Erythroblast (primary cell): ENCODE measurements at regions not wholly inside any gene's neighbourhood (a gene's known extent, or its start where the extent isn't known, plus 50 kb on each side); places are given as distances from the start of the nearest gene placed in this dataset.
"Not testable (repeated sequence)": the region's sequence is repeated elsewhere in the genome, so short reads cannot be mapped to it uniquely, and the experiment has no call there.

Experiments used
- DNase-seq, 2 experiments: peaks; one replicate each; lab custom pipeline; 2025; lab: John Stamatoyannopoulos, UW
- GATA1 ChIP-seq: IDR thresholded peaks from 2 replicates; pipeline ENCODE4 v1.6.1; 2011; ENCODE audit warnings: low read depth, mild to moderate bottlenecking, control low read depth, low read length, moderate library complexity
- POLR2A ChIP-seq: IDR thresholded peaks from 2 replicates; pipeline ENCODE4 v1.6.1; 2011; ENCODE audit warnings: mild to moderate bottlenecking, low read length

- DNase-seq, result peak in 1 of 2 experiments; percentile 6
- TF ChIP-seq GATA1, result no peak
These were observed 115.9 kb upstream of the IVNS1ABP start for GRCh38 chr1:185432948-185433347.

- TF ChIP-seq POLR2A (no peak), GATA1 (no peak)
- no peak for DNase-seq
These were observed 114.6 kb upstream of the IVNS1ABP start for GRCh38 chr1:185431612-185432011.

GRCh38 chr1:185429668-185430067 lies 112.6 kb upstream of the IVNS1ABP start:
- DNase-seq, result not testable (repeated sequence)

GRCh38 chr1:185427776-185428175 lies 110.7 kb upstream of the IVNS1ABP start:
- no peak for DNase-seq
- TF ChIP-seq POLR2A (no peak), GATA1 (no peak)

- no peak for DNase-seq
- no peak for TF ChIP-seq POLR2A
- TF ChIP-seq GATA1, result no peak
These were observed 110.2 kb upstream of the IVNS1ABP start for GRCh38 chr1:185427264-185427663.

- DNase-seq, result no peak
- TF ChIP-seq POLR2A (no peak), GATA1 (no peak)
These were observed 109.8 kb upstream of the IVNS1ABP start for GRCh38 chr1:185426848-185427247.

GRCh38 chr1:185425163-185425562 lies 108.1 kb upstream of the IVNS1ABP start:
- TF ChIP-seq POLR2A (no peak), GATA1 (no peak)
- DNase-seq, result no peak

GRCh38 chr1:185421485-185422107 lies 104.6 kb upstream of the IVNS1ABP start:
- no peak for DNase-seq
- TF ChIP-seq POLR2A (no peak), GATA1 (no peak)

- no peak for TF ChIP-seq GATA1
- no peak for TF ChIP-seq POLR2A
- DNase-seq, result no peak
These were observed 103.6 kb upstream of the IVNS1ABP start for GRCh38 chr1:185420588-185421081.

- no peak for DNase-seq
- TF ChIP-seq POLR2A (no peak), GATA1 (no peak)
These were observed 102.7 kb upstream of the IVNS1ABP start for GRCh38 chr1:185419718-185420117.

GRCh38 chr1:185418472-185418871 lies 101.4 kb upstream of the IVNS1ABP start:
- no peak for DNase-seq
- TF ChIP-seq POLR2A (no peak), GATA1 (no peak)

GRCh38 chr1:185412385-185413087 lies 95.5 kb upstream of the IVNS1ABP start:
- no peak for DNase-seq
- TF ChIP-seq GATA1, result no peak
- TF ChIP-seq POLR2A, result no peak

GRCh38 chr1:185409763-185410528 lies 92.9 kb upstream of the IVNS1ABP start:
- no peak for DNase-seq
- TF ChIP-seq GATA1, result no peak

- no peak for TF ChIP-seq POLR2A
- no peak for TF ChIP-seq GATA1
- no peak for DNase-seq
These were observed 92.3 kb upstream of the IVNS1ABP start for GRCh38 chr1:185409345-185409744.
